H1 (cell line): ENCODE measurements at regions not wholly inside any gene's neighbourhood (a gene's known extent, or its start where the extent isn't known, plus 50 kb on each side); places are given as distances from the start of the nearest gene placed in this dataset.

ENCODE experiments used
- ATF2 ChIP-seq: IDR thresholded peaks from 2 replicates; pipeline ENCODE4 v1.6.1; 2012; ENCODE audit warnings: low read length, inconsistent platforms
- ATF3 ChIP-seq: IDR thresholded peaks from 2 replicates; pipeline ENCODE4 v1.6.1; 2011; ENCODE audit warnings: low read depth, mild to moderate bottlenecking, low read length; ENCODE audit not compliant: insufficient read depth
- CBX5 ChIP-seq: fragments of 300-800, 300-1000 bp; sonication (generic); IDR thresholded peaks from 2 replicates; pipeline ENCODE4 v1.7.1; 2016; ENCODE audit warnings: antibody characterized with exemption, low read length, low read depth
- CHD7 ChIP-seq: fragments of 300-600 bp; sonication (generic); IDR thresholded peaks from 2 replicates; pipeline ENCODE4 v1.7.1; 2012; ENCODE audit warnings: low read length, moderate library complexity, mild to moderate bottlenecking, inconsistent platforms; ENCODE audit not compliant: insufficient replicate concordance
- HDAC2 ChIP-seq, 2 experiments: fragments of 300-600 bp in 1 of 2; sonication (generic) in 1 of 2; IDR thresholded peaks; 2 replicates each; pipeline ENCODE4 v1.6.1; 2011 to 2012; ENCODE audit warnings: low read depth in 2 of 2, low read length in 2 of 2, mild to moderate bottlenecking in 2 of 2, moderate library complexity in 2 of 2, borderline replicate concordance in 1 of 2, inconsistent platforms in 1 of 2
- MAFK ChIP-seq: IDR thresholded peaks from 2 replicates; pipeline ENCODE4 v1.6.1; 2012; ENCODE audit warnings: low read depth, mild to moderate bottlenecking, improper control_type of control experiment, low read length
- RBBP5 ChIP-seq: IDR thresholded peaks from 2 replicates; pipeline ENCODE4 v1.7.1; 2012; ENCODE audit warnings: low read depth, mild to moderate bottlenecking, inconsistent platforms, low read length, moderate library complexity, borderline replicate concordance
- SP2 ChIP-seq: IDR thresholded peaks from 2 replicates; pipeline ENCODE4 v1.6.1; 2012; ENCODE audit warnings: mild to moderate bottlenecking, low read length, inconsistent platforms
- TAF7 ChIP-seq: optimal IDR thresholded peaks from 2 replicates; pipeline ENCODE3; 2011; ENCODE audit warnings: low read depth, mild to moderate bottlenecking, inconsistent platforms, low read length, moderate library complexity, borderline replicate concordance

GRCh38 chr4:175953116-175953515 lies 112.5 kb upstream of the WDR17 start (continued):
- no peak for TF ChIP-seq CHD7
- no peak for TF ChIP-seq HDAC2 (IDR thresholded peaks at IDR 0.05; ENCODE audit: borderline replicate concordance in 1 of 2, low read depth in 2 of 2, low read length in 2 of 2)
- no peak for TF ChIP-seq TAF7
- no peak for TF ChIP-seq RBBP5
- TF ChIP-seq ATF3: no peak
- no peak for TF ChIP-seq CBX5
- no peak for TF ChIP-seq ATF2
- no peak for TF ChIP-seq MAFK
- no peak for TF ChIP-seq SP2
